T-cell (primary cell): ENCODE measurements at regions not wholly inside any gene's neighbourhood (a gene's known extent, or its start where the extent isn't known, plus 50 kb on each side); places are given as distances from the start of the nearest gene placed in this dataset.

Experiments
- ATAC-seq, 4 experiments: fragments of 200-7000 bp in 3 of 4; fragments of 150-1000 bp in 1 of 4; cut with Tn5 transposase; replicated peaks in 1 of 4; 1 replicate in 3 of 4; 2 replicates in 1 of 4; pipeline ENCODE4 v1.10.0; 2021; ENCODE audit warnings: moderate library complexity in 3 of 4, mild to moderate bottlenecking in 2 of 4, moderate number of reproducible peaks in 1 of 4
- CTCF ChIA-PET, 2 donors: fragments of 300-600 bp; sonication (Branson Sonifier 250); formaldehyde crosslinking; loops; one replicate each; lab custom pipeline; 2022; ENCODE audit warnings: antibody characterized with exemption in 2 of 2; lab: Charles Lee
- POLR2A ChIA-PET, 2 donors: fragments of 300-600 bp; sonication (Branson Sonifier 250); formaldehyde crosslinking; loops; one replicate each; lab custom pipeline; 2022; ENCODE audit warnings: antibody characterized with exemption in 2 of 2; lab: Charles Lee
- DNase-seq, 35 experiments: peaks; one replicate each; pipeline versions ENCODE4 v3.0.0 to v3.0.0-alpha.2; 2013 to 2023
- H3K27ac ChIP-seq: one replicate; pipeline ENCODE4 v1.5.1; 2013; ENCODE audit warnings: low read length
- H3K27me3 ChIP-seq, 2 experiments: replicated peaks in 1 of 2; 1 replicate in 1 of 2; 2 replicates in 1 of 2; pipeline versions ENCODE4 v1.6.1 to v1.7.0; 2013; ENCODE audit warnings: low read length in 1 of 2, mixed read lengths in 1 of 2; ENCODE audit not compliant: control insufficient read depth in 2 of 2, insufficient read depth in 2 of 2; ENCODE audit errors: extremely low read depth in 1 of 2
- H3K36me3 ChIP-seq, 2 donors: 1 replicate in 1 of 2; 2 replicates in 1 of 2; pipeline versions ENCODE4 v1.6.1 to v1.7.0; 2013; ENCODE audit warnings: low read length in 1 of 2; ENCODE audit not compliant: control insufficient read depth in 2 of 2, insufficient read depth in 1 of 2; ENCODE audit errors: extremely low read depth in 1 of 2
- H3K4me1 ChIP-seq, 2 experiments: 1 replicate in 1 of 2; 2 replicates in 1 of 2; pipeline versions ENCODE4 v1.6.1 to v1.7.0; 2013; ENCODE audit warnings: low read length in 2 of 2, mixed read lengths in 1 of 2; ENCODE audit not compliant: insufficient read depth in 2 of 2, control insufficient read depth in 1 of 2; ENCODE audit errors: extremely low read depth in 1 of 2
- H3K4me3 ChIP-seq, 2 donors: 1 replicate in 1 of 2; 2 replicates in 1 of 2; pipeline versions ENCODE4 v1.5.1 to v1.7.0; 2013; ENCODE audit warnings: mild to moderate bottlenecking in 2 of 2, low read length in 1 of 2, moderate library complexity in 1 of 2; ENCODE audit not compliant: control insufficient read depth in 1 of 2; ENCODE audit errors: extremely low read depth in 1 of 2
- H3K9me3 ChIP-seq: 2 replicates; pipeline ENCODE4 v1.7.0; 2013
- H3K27ac Mint-ChIP-seq, 2 donors: one replicate each; pipeline ENCODE4 v1.8.0; 2020 to 2021; ENCODE audit warnings: mild to moderate bottlenecking in 2 of 2, mixed read lengths in 2 of 2
- H3K27me3 Mint-ChIP-seq, 2 donors: one replicate each; pipeline ENCODE4 v1.8.0; 2021 to 2022; ENCODE audit warnings: mixed read lengths in 2 of 2
- H3K36me3 Mint-ChIP-seq: one replicate; pipeline ENCODE4 v1.8.0; 2021; ENCODE audit warnings: mixed read lengths
- H3K4me1 Mint-ChIP-seq, 3 donors: one replicate each; pipeline ENCODE4 v1.8.0; 2020 to 2022; ENCODE audit warnings: mixed read lengths in 3 of 3, mild to moderate bottlenecking in 1 of 3
- H3K4me3 Mint-ChIP-seq, 3 donors: one replicate each; pipeline ENCODE4 v1.8.0; 2020 to 2022; ENCODE audit warnings: mild to moderate bottlenecking in 3 of 3, mixed read lengths in 3 of 3, moderate library complexity in 3 of 3
- H3K9me3 Mint-ChIP-seq, 3 donors: one replicate each; pipeline ENCODE4 v1.8.0; 2020 to 2022; ENCODE audit warnings: mixed read lengths in 3 of 3
- WGBS: methylation state at CpG from one replicate; pipeline ENCODE4 v1.1.5; 2013; ENCODE audit warnings: missing lambda C conversion rate; ENCODE audit not compliant: insufficient coverage; 5-methylcytosine and 5-hydroxymethylcytosine counted together

DNA sequence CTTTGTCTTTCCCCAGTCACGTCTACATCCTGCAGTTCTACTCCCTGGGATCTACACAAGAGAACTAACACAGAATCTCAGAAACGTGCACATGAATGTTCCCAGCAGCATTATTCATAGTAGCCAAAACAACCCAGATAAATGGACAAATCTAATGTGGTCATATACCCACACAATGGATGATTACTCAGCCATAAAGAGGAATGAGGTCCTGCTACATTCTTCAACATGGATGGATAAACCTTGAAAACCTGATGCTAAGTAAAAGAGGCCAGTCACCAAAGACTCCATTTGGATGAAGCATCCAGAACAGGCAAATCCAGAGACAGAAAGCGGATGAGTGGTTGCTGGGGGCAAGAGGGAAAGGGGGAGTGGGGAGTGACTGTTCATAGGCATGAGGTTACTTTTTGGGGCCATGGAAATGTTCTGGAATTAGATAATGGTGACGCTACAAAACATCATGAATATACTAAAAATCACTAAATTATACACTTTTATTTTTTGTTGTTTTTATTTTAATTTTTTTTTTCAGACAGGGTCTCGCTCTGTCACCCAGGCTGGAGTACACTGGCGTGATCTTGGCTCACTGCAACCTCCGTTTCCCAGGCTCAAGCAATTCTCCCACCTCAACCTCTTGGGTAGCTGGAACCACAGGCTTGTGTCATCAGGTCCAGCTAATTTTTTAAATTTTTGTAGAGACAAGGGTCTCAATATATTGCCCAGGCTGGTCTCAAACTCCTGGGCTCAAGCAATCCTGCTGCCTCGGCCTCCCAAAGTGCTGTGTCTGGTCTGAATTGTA lies 50.8 kb upstream of the DSN1 start:
- ATAC-seq (no peak), DNase-seq (no peak)
- H3K27me3 Mint-ChIP-seq: no peaks in the 10 kb centered on the region
- H3K4me3 Mint-ChIP-seq: no peak overlapping the region
- Histone ChIP-seq H3K27ac (no peak overlapping the region), H3K4me3 (no peak overlapping the region), H3K36me3 (no peaks in the 10 kb centered on the region), H3K9me3 (no peaks in the 10 kb centered on the region), H3K27me3 (no peaks in the 10 kb centered on the region), H3K4me1 (no peaks in the 10 kb centered on the region)
- 89% methylated on average over 3 of the region's 8 CpGs for WGBS
- H3K27ac Mint-ChIP-seq: no peak overlapping the region
- ChIA-PET POLR2A (no interaction called here), CTCF (interaction anchor here in 1 of 2 donors (0.7 kb wide), 1 partner anchor 257 kb away, joined by 4 read pairs; no protein-coding TSS in a partner anchor)
- peaks cover 0 to 4% (median 0%) of the 10 kb centered on the region in 3 donors for H3K4me1 Mint-ChIP-seq
- H3K36me3 Mint-ChIP-seq: no peaks in the 10 kb centered on the region
- no peaks in the 10 kb centered on the region for H3K9me3 Mint-ChIP-seq

- no peak overlapping the region for H3K27ac Mint-ChIP-seq
- no peak for ATAC-seq
Measured at GRCh38 chr20:36825385-36826104, 50.4 kb upstream of the TLDC2 start.

More at GRCh38 chr20:36825385-36826104, 50.4 kb upstream of the TLDC2 start:
- POLR2A ChIA-PET: no interaction called here
- H3K27ac ChIP-seq: no peak overlapping the region
- H3K4me1 Mint-ChIP-seq: peaks cover 0 to 4% (median 0%) of the 10 kb centered on the region in 3 donors
- 78% methylated on average over 8 of the region's 17 CpGs for whole genome bisulfite sequencing
- H3K27me3 ChIP-seq: no peaks in the 10 kb centered on the region
- no peak overlapping the region for H3K4me3 Mint-ChIP-seq
- no peaks in the 10 kb centered on the region for H3K36me3 Mint-ChIP-seq
- H3K4me1 ChIP-seq: no peaks in the 10 kb centered on the region
- no peaks in the 10 kb centered on the region for H3K9me3 ChIP-seq
- H3K36me3 ChIP-seq: no peaks in the 10 kb centered on the region
- no peaks in the 10 kb centered on the region for H3K9me3 Mint-ChIP-seq
- no peaks in the 10 kb centered on the region for H3K27me3 Mint-ChIP-seq
- CTCF ChIA-PET: no interaction called here
- no peak overlapping the region for H3K4me3 ChIP-seq
- DNase-seq: no peak
